Neutrophil (primary cell): ENCODE measurements at regions not wholly inside any gene's neighbourhood (a gene's known extent, or its start where the extent isn't known, plus 50 kb on each side); places are given as distances from the start of the nearest gene placed in this dataset.

Experiments
- H3K27ac ChIP-seq: fragments of 200-600 bp; sonication (generic); 2 replicates; pipeline ENCODE4 v1.5.1; 2016; ENCODE audit warnings: mild to moderate bottlenecking, moderate library complexity
- H3K27me3 ChIP-seq: fragments of 200-600 bp; sonication (generic); 2 replicates; pipeline ENCODE4 v1.6.0; 2016; ENCODE audit warnings: mild to moderate bottlenecking
- H3K36me3 ChIP-seq: fragments of 200-600 bp; sonication (generic); 2 replicates; pipeline ENCODE4 v1.5.1; 2017
- H3K4me1 ChIP-seq, 2 experiments: fragments of 200-600 bp in 1 of 2; sonication (generic) in 1 of 2; 1 replicate in 1 of 2; 2 replicates in 1 of 2; pipeline versions ENCODE4 v1.5.1 to v1.6.1; 2013 to 2016; ENCODE audit warnings: low read depth in 1 of 2, low read length in 1 of 2, mild to moderate bottlenecking in 1 of 2, moderate library complexity in 1 of 2; ENCODE audit not compliant: control insufficient read depth in 1 of 2, insufficient read depth in 1 of 2
- H3K4me3 ChIP-seq, 2 experiments: fragments of 200-600 bp in 1 of 2; sonication (generic) in 1 of 2; 1 replicate in 1 of 2; 2 replicates in 1 of 2; pipeline ENCODE4 v1.5.1; 2013 to 2016; ENCODE audit warnings: low read depth in 1 of 2, low read length in 1 of 2, mild to moderate bottlenecking in 1 of 2, moderate library complexity in 1 of 2
- H3K9me3 ChIP-seq: fragments of 200-600 bp; sonication (generic); 2 replicates; pipeline ENCODE4 v1.5.1; 2016
- CTCF ChIP-seq: fragments of 200-600 bp; sonication (generic); IDR thresholded peaks from 2 replicates; pipeline ENCODE4 v1.5.1; 2016; ENCODE audit warnings: antibody characterized with exemption

GRCh38 chr7:113412410-113412809 lies 294.1 kb upstream of the SMIM30 start:
- no peaks in the 10 kb centered on the region for H3K27me3 ChIP-seq
- no peak overlapping the region for H3K27ac ChIP-seq
- no peaks in the 10 kb centered on the region for H3K9me3 ChIP-seq
- H3K36me3 ChIP-seq, result no peaks in the 10 kb centered on the region
- no peak for TF ChIP-seq CTCF
- H3K4me1 ChIP-seq, result no peaks in the 10 kb centered on the region
- no peak overlapping the region for H3K4me3 ChIP-seq

GRCh38 chr7:113410796-113411195 lies 292.4 kb upstream of the SMIM30 start:
- no peak for TF ChIP-seq CTCF
- Histone ChIP-seq H3K27ac (no peak overlapping the region), H3K4me1 (no peaks in the 10 kb centered on the region), H3K4me3 (no peak overlapping the region), H3K9me3 (no peaks in the 10 kb centered on the region), H3K36me3 (no peaks in the 10 kb centered on the region), H3K27me3 (no peaks in the 10 kb centered on the region)

GRCh38 chr7:113408999-113409398 lies 290.6 kb upstream of the SMIM30 start:
- no peaks in the 10 kb centered on the region for H3K9me3 ChIP-seq
- H3K36me3 ChIP-seq, result no peaks in the 10 kb centered on the region
- H3K4me1 ChIP-seq, result no peaks in the 10 kb centered on the region
- no peak overlapping the region for H3K27ac ChIP-seq
- no peak for TF ChIP-seq CTCF
- no peak overlapping the region for H3K4me3 ChIP-seq
- no peaks in the 10 kb centered on the region for H3K27me3 ChIP-seq

- Histone ChIP-seq H3K27me3 (no peaks in the 10 kb centered on the region), H3K36me3 (no peaks in the 10 kb centered on the region), H3K4me1 (no peaks in the 10 kb centered on the region), H3K4me3 (no peak overlapping the region), H3K9me3 (no peaks in the 10 kb centered on the region), H3K27ac (no peak overlapping the region)
- no peak for TF ChIP-seq CTCF
Measured at GRCh38 chr7:113405296-113406056, 287.1 kb upstream of the SMIM30 start.

GRCh38 chr7:113404245-113404644 lies 285.9 kb upstream of the SMIM30 start:
- TF ChIP-seq CTCF, result no peak
- no peak overlapping the region for H3K27ac ChIP-seq
- no peak overlapping the region for H3K4me3 ChIP-seq
- no peaks in the 10 kb centered on the region for H3K4me1 ChIP-seq
- H3K36me3 ChIP-seq, result no peaks in the 10 kb centered on the region
- H3K27me3 ChIP-seq, result no peaks in the 10 kb centered on the region
- no peaks in the 10 kb centered on the region for H3K9me3 ChIP-seq
